ENCODE measurements at regions not wholly inside any gene's neighbourhood (a gene's known extent, or its start where the extent isn't known, plus 50 kb on each side); places are given as distances from the start of the nearest gene placed in this dataset.
"Not testable (repeated sequence)": the region's sequence is repeated elsewhere in the genome, so short reads cannot be mapped to it uniquely, and the experiment has no call there.

DNA sequence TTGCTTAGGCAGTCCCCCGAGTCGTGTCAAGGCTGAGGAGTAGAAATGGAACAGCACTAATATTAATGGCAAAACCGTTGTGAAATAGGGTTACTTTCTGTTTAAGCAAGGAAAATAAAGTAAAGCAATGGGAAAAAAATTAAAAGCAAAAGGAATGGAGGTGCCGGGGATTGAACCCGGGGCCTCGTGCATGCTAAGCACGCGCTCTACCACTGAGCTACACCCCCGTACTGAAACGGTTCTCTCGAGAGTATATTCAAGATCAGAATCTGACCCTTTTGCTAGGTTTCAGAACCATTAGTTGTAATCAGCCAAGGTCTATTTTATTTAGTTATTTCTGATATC is 85.5 kb downstream of the TRIM27 start:
- no peaks in the 10 kb centered on the region for H3K36me3 ChIP-seq
- H3K27ac ChIP-seq = peak overlapping the region; percentile 80
- TF ChIP-seq, protein P1, sequence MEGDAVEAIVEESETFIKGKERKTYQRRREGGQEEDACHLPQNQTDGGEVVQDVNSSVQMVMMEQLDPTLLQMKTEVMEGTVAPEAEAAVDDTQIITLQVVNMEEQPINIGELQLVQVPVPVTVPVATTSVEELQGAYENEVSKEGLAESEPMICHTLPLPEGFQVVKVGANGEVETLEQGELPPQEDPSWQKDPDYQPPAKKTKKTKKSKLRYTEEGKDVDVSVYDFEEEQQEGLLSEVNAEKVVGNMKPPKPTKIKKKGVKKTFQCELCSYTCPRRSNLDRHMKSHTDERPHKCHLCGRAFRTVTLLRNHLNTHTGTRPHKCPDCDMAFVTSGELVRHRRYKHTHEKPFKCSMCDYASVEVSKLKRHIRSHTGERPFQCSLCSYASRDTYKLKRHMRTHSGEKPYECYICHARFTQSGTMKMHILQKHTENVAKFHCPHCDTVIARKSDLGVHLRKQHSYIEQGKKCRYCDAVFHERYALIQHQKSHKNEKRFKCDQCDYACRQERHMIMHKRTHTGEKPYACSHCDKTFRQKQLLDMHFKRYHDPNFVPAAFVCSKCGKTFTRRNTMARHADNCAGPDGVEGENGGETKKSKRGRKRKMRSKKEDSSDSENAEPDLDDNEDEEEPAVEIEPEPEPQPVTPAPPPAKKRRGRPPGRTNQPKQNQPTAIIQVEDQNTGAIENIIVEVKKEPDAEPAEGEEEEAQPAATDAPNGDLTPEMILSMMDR (IDR thresholded peaks at IDR 0.05; ENCODE audit: low read depth, low read length) = no peak
- peak; percentile 64 for DNase-seq
- peak overlapping the region; percentile 100 for H3K4me3 ChIP-seq (ENCODE audit: low read depth, low read length)
- no peaks in the 10 kb centered on the region for H3K9me3 ChIP-seq (ENCODE audit: severe bottlenecking)
- H3K27me3 ChIP-seq (ENCODE audit: insufficient read depth, low read depth, severe bottlenecking) = peaks cover 34% of the 10 kb centered on the region

DNA sequence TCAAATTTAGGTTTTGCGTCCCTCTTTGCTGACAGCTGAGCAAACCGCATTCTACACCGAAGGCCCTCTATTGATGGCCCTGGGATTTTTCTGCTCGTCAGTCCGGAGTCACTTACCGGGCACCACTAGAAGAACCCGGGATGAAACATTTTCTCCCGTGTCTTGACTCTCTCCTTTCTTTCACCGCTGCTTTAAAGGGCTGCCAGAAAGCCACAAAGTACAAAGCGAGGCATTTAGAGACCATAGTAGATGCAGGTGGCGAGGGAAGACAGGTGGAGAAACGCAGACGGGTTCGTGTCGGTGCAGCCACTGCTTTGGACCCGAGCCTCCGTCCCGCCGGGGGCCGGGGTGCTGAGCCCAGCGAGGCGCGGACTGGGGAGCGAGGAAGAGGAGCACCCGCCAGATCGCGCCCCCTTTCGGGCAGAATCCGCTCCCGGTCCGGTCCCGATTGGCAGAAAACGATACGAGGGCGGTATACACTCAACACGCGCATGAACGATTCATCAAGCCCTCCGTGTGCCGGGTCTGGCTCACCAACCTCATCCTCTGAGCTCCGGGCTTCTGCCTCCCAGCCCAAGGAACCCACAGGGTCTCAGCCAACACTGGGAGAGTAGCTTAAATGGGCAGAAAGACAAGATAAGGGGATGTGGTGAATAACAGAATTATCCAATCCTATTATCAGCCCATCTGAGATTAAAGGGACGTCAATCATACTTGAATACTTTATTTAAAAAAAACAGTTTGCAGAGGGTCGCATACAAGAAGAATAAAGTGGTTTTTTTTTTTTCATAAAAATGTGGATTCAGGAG is 84.9 kb downstream of the TRIM27 start:
- peak overlapping the region; percentile 100 for H3K4me3 ChIP-seq (ENCODE audit: low read depth, low read length)
- H3K27ac ChIP-seq = peak overlapping the region; percentile 80
- H3K36me3 ChIP-seq = no peaks in the 10 kb centered on the region
- H3K9me3 ChIP-seq (ENCODE audit: severe bottlenecking) = no peaks in the 10 kb centered on the region
- peaks cover 28% of the 10 kb centered on the region for H3K27me3 ChIP-seq (ENCODE audit: insufficient read depth, low read depth, severe bottlenecking)
- peak; percentile 97 for DNase-seq
- TF ChIP-seq, protein P1 (IDR thresholded peaks at IDR 0.05; ENCODE audit: low read depth, low read length) = peak; percentile 97

DNA sequence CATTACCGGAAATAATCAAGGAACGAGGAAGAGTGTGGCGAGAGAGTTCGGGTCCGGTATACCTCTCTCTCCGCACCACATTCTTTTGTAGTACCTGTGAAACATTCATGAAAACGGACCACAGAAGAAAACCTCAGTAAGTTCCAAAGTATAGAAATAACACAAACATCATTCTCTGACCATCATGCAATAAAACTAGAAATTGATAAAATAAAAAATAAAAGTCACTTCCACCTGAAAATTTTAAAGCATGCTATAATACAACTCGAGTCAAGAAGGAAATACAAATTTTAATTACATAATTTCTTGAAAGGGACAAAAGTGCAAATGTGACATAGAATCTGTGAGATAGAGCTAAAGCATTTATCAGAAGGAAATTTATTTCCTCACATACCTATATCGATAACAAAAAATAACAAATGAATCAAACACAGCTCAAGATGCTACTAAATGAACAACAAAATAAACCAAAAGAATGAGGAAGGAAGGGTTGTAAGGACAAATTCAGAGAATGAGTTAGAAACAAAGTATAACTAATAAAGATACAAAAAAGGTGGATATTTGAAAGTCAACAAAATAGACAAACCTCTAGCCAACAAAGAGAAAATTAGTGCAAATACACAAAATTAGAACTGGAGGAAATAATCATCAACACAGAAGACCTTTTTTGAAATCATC is 84.2 kb downstream of the TRIM27 start:
- peaks cover 27% of the 10 kb centered on the region for H3K27me3 ChIP-seq (ENCODE audit: insufficient read depth, low read depth, severe bottlenecking)
- no peaks in the 10 kb centered on the region for H3K9me3 ChIP-seq (ENCODE audit: severe bottlenecking)
- no peaks in the 10 kb centered on the region for H3K36me3 ChIP-seq
- no peak for DNase-seq
- TF ChIP-seq, protein P1 (IDR thresholded peaks at IDR 0.05; ENCODE audit: low read depth, low read length) = no peak
- H3K27ac ChIP-seq = no peak overlapping the region
- peak overlapping the region; percentile 100 for H3K4me3 ChIP-seq (ENCODE audit: low read depth, low read length)

DNA sequence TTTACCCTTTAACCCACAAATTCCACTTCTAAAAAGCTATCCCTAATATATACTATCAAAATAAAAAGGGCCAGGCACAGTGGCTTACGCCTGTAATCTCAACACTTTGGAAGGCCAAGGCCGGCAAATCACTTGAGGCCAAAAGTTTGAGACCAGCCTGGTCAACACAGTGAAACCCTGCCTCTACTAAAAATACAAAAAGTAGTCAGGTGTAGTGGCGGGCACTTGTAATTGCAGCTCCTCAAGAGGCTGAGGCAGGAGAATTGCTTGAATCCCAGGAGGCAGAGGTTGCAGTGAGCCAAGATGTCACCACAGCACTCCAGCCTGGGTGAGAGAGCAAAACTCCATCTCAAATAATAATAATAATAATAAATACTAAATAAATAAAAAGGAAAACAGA is 82.5 kb downstream of the TRIM27 start:
- H3K27me3 ChIP-seq (ENCODE audit: insufficient read depth, low read depth, severe bottlenecking) = peaks cover 11% of the 10 kb centered on the region
- H3K27ac ChIP-seq = no peak overlapping the region
- TF ChIP-seq, protein P1 (IDR thresholded peaks at IDR 0.05; ENCODE audit: low read depth, low read length) = peak; percentile 5; the same call in 1 of the 2 replicates
- H3K4me3 ChIP-seq (ENCODE audit: low read depth, low read length) = no peak overlapping the region
- H3K9me3 ChIP-seq (ENCODE audit: severe bottlenecking) = no peaks in the 10 kb centered on the region
- H3K36me3 ChIP-seq = no peaks in the 10 kb centered on the region
- DNase-seq = peak; percentile 51

DNA sequence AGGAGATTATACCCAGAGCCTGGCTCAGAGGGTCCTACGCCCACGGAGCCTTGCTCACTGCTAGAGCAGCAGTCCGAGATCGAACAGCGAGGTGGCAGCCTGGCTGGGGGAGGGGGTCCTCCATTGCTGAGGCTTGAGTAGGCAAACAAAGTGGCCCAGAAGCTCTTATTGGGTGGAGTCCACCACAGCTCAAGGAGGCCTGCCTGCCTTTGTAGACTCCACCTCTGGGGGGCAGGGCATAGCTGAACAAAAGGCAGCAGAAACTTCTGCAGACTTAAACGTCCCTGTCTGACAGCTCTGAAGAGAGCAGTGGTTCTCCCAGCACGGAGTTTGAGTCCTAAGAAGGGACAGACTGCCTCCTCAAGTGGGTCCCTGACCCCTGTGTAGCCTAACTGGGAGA is 75.0 kb downstream of the TRIM27 start:
- not testable (repeated sequence) for H3K9me3 ChIP-seq (ENCODE audit: severe bottlenecking); H3K36me3 ChIP-seq; H3K27me3 ChIP-seq (ENCODE audit: insufficient read depth, low read depth, severe bottlenecking)
- TF ChIP-seq, protein P1 (IDR thresholded peaks at IDR 0.05; ENCODE audit: low read depth, low read length) = peak; percentile 51; the same call in 1 of the 2 replicates
- Histone ChIP-seq H3K4me3 (ENCODE audit: low read depth, low read length) (peak overlapping the region; percentile 42), H3K27ac (peak overlapping the region; percentile 8; the same call in 1 of the 2 replicates)
- DNase-seq = peak; percentile 91
